H1 (cell line): ENCODE measurements at regions not wholly inside any gene's neighbourhood (a gene's known extent, or its start where the extent isn't known, plus 50 kb on each side); places are given as distances from the start of the nearest gene placed in this dataset.

ENCODE experiments used
- ASH2L ChIP-seq: fragments of 200-600, 300-600 bp; sonication (generic); IDR thresholded peaks from one replicate; pipeline ENCODE4 v1.7.1; 2017; ENCODE audit warnings: low read length
- RBBP5 ChIP-seq: IDR thresholded peaks from 2 replicates; pipeline ENCODE4 v1.7.1; 2012; ENCODE audit warnings: low read depth, mild to moderate bottlenecking, inconsistent platforms, low read length, moderate library complexity, borderline replicate concordance
- RNF2 ChIP-seq: fragments of 200-900, 300-1000 bp; sonication (generic); IDR thresholded peaks from 2 replicates; pipeline ENCODE4 v1.7.1; 2016; ENCODE audit warnings: borderline replicate concordance, low read depth, mild to moderate bottlenecking, antibody characterized with exemption, low read length; ENCODE audit not compliant: poor library complexity, severe bottlenecking; ENCODE audit errors: missing control alignments
- SAP30 ChIP-seq: fragments of 300-600 bp; sonication (generic); IDR thresholded peaks from 2 replicates; pipeline ENCODE4 v1.7.1; 2012; ENCODE audit warnings: low read length, moderate library complexity, mild to moderate bottlenecking, inconsistent platforms; ENCODE audit not compliant: insufficient read depth, insufficient replicate concordance

GRCh38 chr5:164501344-164501743 lies 995.9 kb downstream of the MAT2B start (continued):
- TF ChIP-seq RNF2 (no peak), ASH2L (no peak), SAP30 (no peak), RBBP5 (no peak)
- TF ChIP-seq, all 59 proteins: peak for 0
